ENCODE measurements at regions not wholly inside any gene's neighbourhood (a gene's known extent, or its start where the extent isn't known, plus 50 kb on each side); places are given as distances from the start of the nearest gene placed in this dataset.

DNA sequence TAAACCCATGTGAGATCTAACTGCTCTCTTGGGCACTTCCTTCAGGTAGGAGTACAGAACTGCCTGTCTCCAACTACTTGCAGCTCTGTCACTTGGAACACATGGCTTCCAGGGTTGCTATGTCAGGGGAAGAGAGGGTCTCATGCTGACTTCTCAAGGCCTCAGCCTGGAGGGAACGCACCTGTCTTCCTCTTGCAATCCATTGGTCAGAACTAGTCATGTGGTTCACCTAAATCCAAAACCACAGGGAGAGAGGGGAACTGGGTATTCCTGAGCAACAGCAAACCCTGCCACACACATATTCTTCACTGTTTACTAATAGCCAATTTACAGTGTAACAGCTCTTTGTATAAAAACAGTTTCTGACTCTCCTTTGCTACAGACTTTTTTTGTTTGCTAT is 206.1 kb downstream of the KCNJ2 start:
- TF ChIP-seq CHD4 (IDR thresholded peaks at IDR 0.05; ENCODE audit: borderline replicate concordance) (no peak), BHLHE40 (IDR thresholded peaks at IDR 0.05; ENCODE audit: low read depth, low read length) (no peak), POLR2A (IDR thresholded peaks at IDR 0.05; ENCODE audit: low read length) (no peak), KDM1A (IDR thresholded peaks at IDR 0.05; ENCODE audit: low read depth) (no peak), CBX2 (IDR thresholded peaks at IDR 0.05; ENCODE audit: borderline replicate concordance, low read depth) (no peak), POLR2AphosphoS2 (conservative IDR thresholded peaks at IDR 0.05; ENCODE audit: low read length) (no peak), HDAC2 (IDR thresholded peaks at IDR 0.05) (no peak), RNF2 (IDR thresholded peaks at IDR 0.05; ENCODE audit: borderline replicate concordance, low read depth) (no peak), EP300 (IDR thresholded peaks at IDR 0.05) (no peak), RFX5 (IDR thresholded peaks at IDR 0.05) (no peak), MYC (IDR thresholded peaks at IDR 0.05; ENCODE audit: borderline replicate concordance, low read length) (no peak), ESRRA (IDR thresholded peaks at IDR 0.05; ENCODE audit: borderline replicate concordance, low read length) (no peak), NFE2L2 (conservative IDR thresholded peaks at IDR 0.05; ENCODE audit: low read length) (no peak), RARB (CRISPR knock-in tag; IDR thresholded peaks at IDR 0.05) (no peak), FOXS1 (CRISPR knock-in tag; IDR thresholded peaks at IDR 0.05) (no peak)
- TF ChIP-seq, protein P1, sequence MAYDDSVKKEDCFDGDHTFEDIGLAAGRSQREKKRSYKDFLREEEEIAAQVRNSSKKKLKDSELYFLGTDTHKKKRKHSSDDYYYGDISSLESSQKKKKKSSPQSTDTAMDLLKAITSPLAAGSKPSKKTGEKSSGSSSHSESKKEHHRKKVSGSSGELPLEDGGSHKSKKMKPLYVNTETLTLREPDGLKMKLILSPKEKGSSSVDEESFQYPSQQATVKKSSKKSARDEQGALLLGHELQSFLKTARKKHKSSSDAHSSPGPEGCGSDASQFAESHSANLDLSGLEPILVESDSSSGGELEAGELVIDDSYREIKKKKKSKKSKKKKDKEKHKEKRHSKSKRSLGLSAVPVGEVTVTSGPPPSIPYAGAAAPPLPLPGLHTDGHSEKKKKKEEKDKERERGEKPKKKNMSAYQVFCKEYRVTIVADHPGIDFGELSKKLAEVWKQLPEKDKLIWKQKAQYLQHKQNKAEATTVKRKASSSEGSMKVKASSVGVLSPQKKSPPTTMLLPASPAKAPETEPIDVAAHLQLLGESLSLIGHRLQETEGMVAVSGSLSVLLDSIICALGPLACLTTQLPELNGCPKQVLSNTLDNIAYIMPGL (CRISPR knock-in tag; IDR thresholded peaks at IDR 0.05; ENCODE audit: borderline replicate concordance), result no peak
- TF ChIP-seq, protein P2, sequence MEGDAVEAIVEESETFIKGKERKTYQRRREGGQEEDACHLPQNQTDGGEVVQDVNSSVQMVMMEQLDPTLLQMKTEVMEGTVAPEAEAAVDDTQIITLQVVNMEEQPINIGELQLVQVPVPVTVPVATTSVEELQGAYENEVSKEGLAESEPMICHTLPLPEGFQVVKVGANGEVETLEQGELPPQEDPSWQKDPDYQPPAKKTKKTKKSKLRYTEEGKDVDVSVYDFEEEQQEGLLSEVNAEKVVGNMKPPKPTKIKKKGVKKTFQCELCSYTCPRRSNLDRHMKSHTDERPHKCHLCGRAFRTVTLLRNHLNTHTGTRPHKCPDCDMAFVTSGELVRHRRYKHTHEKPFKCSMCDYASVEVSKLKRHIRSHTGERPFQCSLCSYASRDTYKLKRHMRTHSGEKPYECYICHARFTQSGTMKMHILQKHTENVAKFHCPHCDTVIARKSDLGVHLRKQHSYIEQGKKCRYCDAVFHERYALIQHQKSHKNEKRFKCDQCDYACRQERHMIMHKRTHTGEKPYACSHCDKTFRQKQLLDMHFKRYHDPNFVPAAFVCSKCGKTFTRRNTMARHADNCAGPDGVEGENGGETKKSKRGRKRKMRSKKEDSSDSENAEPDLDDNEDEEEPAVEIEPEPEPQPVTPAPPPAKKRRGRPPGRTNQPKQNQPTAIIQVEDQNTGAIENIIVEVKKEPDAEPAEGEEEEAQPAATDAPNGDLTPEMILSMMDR (IDR thresholded peaks at IDR 0.05), result no peak
- TF ChIP-seq, protein P3, sequence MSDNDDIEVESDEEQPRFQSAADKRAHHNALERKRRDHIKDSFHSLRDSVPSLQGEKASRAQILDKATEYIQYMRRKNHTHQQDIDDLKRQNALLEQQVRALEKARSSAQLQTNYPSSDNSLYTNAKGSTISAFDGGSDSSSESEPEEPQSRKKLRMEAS (IDR thresholded peaks at IDR 0.05), result no peak
- TF ChIP-seq, protein P4, sequence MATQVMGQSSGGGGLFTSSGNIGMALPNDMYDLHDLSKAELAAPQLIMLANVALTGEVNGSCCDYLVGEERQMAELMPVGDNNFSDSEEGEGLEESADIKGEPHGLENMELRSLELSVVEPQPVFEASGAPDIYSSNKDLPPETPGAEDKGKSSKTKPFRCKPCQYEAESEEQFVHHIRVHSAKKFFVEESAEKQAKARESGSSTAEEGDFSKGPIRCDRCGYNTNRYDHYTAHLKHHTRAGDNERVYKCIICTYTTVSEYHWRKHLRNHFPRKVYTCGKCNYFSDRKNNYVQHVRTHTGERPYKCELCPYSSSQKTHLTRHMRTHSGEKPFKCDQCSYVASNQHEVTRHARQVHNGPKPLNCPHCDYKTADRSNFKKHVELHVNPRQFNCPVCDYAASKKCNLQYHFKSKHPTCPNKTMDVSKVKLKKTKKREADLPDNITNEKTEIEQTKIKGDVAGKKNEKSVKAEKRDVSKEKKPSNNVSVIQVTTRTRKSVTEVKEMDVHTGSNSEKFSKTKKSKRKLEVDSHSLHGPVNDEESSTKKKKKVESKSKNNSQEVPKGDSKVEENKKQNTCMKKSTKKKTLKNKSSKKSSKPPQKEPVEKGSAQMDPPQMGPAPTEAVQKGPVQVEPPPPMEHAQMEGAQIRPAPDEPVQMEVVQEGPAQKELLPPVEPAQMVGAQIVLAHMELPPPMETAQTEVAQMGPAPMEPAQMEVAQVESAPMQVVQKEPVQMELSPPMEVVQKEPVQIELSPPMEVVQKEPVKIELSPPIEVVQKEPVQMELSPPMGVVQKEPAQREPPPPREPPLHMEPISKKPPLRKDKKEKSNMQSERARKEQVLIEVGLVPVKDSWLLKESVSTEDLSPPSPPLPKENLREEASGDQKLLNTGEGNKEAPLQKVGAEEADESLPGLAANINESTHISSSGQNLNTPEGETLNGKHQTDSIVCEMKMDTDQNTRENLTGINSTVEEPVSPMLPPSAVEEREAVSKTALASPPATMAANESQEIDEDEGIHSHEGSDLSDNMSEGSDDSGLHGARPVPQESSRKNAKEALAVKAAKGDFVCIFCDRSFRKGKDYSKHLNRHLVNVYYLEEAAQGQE (IDR thresholded peaks at IDR 0.05), result no peak
- no peaks in the 10 kb centered on the region for H3K9me3 ChIP-seq
- no peak overlapping the region for H3K27ac ChIP-seq
- H3K4me1 ChIP-seq, result no peaks in the 10 kb centered on the region
- CTCF ChIA-PET, result interaction anchor here (0.9 to 1.0 kb wide), 2 partner anchors 8 to 139 kb away, joined by 3 to 4 read pairs; no protein-coding TSS in a partner anchor
- DNase-seq (ENCODE audit: low read depth in 1 of 2, low spot score in 1 of 2) (no peak), FAIRE-seq (no peak), ATAC-seq (no peak)
- no peak overlapping the region for H3K4me2 ChIP-seq
- no peak overlapping the region for H3K4me3 ChIP-seq
- WGBS (ENCODE audit: missing lambda C conversion rate), result 54% methylated on average over 1 of the region's 1 CpG
- POLR2A ChIA-PET, result no interaction called here
